HUDEP-2 (cell line): ENCODE measurements at regions not wholly inside any gene's neighbourhood (a gene's known extent, or its start where the extent isn't known, plus 50 kb on each side); places are given as distances from the start of the nearest gene placed in this dataset.

ENCODE experiments used
- DNase-seq, 76 experiments: peaks; one replicate each; lab custom pipeline; 2025; ENCODE audit not compliant: unreplicated experiment in 76 of 76; lab: John Stamatoyannopoulos, UW

- DNase-seq: no peak
Measured at GRCh38 chr4:112979881-112980421, 69.5 kb upstream of the ANK2 start.

GRCh38 chr4:112982680-112983079 is 66.8 kb upstream of the ANK2 start:
- DNase-seq: no peak

GRCh38 chr4:112994732-112995464 is 54.6 kb upstream of the ANK2 start:
- DNase-seq: no peak
